ENCODE measurements at regions not wholly inside any gene's neighbourhood (a gene's known extent, or its start where the extent isn't known, plus 50 kb on each side); places are given as distances from the start of the nearest gene placed in this dataset.

DNA sequence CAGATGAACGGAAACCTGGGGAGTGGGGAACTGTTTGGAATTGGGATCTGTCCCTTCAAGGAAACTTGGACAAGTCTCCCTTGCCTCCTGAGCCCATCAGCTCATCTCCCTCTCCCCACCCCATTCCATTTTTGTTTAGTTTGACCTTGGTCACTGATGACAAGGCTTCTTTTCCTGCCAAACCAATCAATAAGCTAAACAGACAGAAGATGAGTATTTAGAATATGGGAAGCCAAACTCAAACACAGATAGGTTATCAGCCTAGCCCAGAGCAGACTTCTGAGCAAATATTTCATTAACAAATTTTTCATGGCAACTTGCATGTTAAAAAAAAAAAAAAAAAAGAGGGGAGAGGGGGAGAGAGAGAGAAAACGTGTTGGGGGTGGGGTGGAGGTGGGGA lies 337.2 kb upstream of the PROX1 start:
- CTCF ChIA-PET, result no interaction called here
- no peaks in the 10 kb centered on the region for H3K9me3 ChIP-seq (ENCODE audit: control extremely low read depth in 1 of 5, control insufficient read depth in 4 of 5, insufficient read depth in 2 of 5, low read depth in 1 of 5, low read length in 4 of 5)
- no CpG with 5 or more reads among the region's 2 CpGs for WGBS (ENCODE audit: insufficient coverage)
- H3K4me3 ChIP-seq (ENCODE audit: control insufficient read depth in 1 of 7, extremely low read depth in 1 of 7, insufficient read depth in 4 of 7, low read depth in 2 of 7, low read length in 6 of 7), result no peak overlapping the region
- no peaks in the 10 kb centered on the region for H3K36me3 ChIP-seq (ENCODE audit: control insufficient read depth in 4 of 4, insufficient read depth in 4 of 4, low read length in 3 of 4)
- no peak overlapping the region for H3K27ac ChIP-seq (ENCODE audit: insufficient read depth in 1 of 2, low read depth in 1 of 2, low read length in 2 of 2, poor library complexity in 1 of 2, severe bottlenecking in 2 of 2)
- no peak for DNase-seq
- H3K4me1 ChIP-seq (ENCODE audit: control extremely low read depth in 1 of 4, control insufficient read depth in 4 of 4, insufficient read depth in 4 of 4, low read length in 3 of 4), result no peaks in the 10 kb centered on the region
- POLR2A ChIA-PET, result no interaction called here
- no peaks in the 10 kb centered on the region for H3K27me3 ChIP-seq (replicated peaks in 2 of 5; ENCODE audit: control insufficient read depth in 4 of 5, insufficient read depth in 5 of 5, low read length in 4 of 5)

DNA sequence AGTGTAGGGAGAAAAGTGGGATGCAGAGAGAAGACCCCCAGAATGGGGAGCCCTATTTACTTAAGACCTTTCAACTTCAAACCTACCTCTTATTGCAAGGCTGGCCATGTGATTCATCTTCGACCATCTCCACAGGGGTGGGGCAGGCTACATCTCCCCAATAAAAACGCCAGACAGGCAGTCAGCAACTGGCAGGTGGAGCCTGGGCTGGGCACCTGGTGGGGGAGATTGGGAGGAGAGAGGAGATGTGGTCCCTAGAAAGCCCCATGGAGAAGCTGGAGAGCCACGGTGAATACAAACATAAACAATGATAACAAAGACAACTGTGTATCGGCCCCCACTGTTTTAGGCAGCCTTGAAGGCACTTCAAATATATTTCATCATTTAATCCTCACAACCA lies 336.7 kb upstream of the PROX1 start:
- Histone ChIP-seq H3K4me1 (ENCODE audit: control extremely low read depth in 1 of 4, control insufficient read depth in 4 of 4, insufficient read depth in 4 of 4, low read length in 3 of 4) (no peaks in the 10 kb centered on the region), H3K9me3 (ENCODE audit: control extremely low read depth in 1 of 5, control insufficient read depth in 4 of 5, insufficient read depth in 2 of 5, low read depth in 1 of 5, low read length in 4 of 5) (no peaks in the 10 kb centered on the region), H3K27ac (ENCODE audit: insufficient read depth in 1 of 2, low read depth in 1 of 2, low read length in 2 of 2, poor library complexity in 1 of 2, severe bottlenecking in 2 of 2) (no peak overlapping the region), H3K4me3 (ENCODE audit: control insufficient read depth in 1 of 7, extremely low read depth in 1 of 7, insufficient read depth in 4 of 7, low read depth in 2 of 7, low read length in 6 of 7) (no peak overlapping the region), H3K27me3 (replicated peaks in 2 of 5; ENCODE audit: control insufficient read depth in 4 of 5, insufficient read depth in 5 of 5, low read length in 4 of 5) (no peaks in the 10 kb centered on the region), H3K36me3 (ENCODE audit: control insufficient read depth in 4 of 4, insufficient read depth in 4 of 4, low read length in 3 of 4) (no peaks in the 10 kb centered on the region)
- CTCF ChIA-PET, result no interaction called here
- 89% methylated on average over 1 of the region's 4 CpGs for WGBS (ENCODE audit: insufficient coverage)
- POLR2A ChIA-PET, result no interaction called here
- DNase-seq, result no peak

DNA sequence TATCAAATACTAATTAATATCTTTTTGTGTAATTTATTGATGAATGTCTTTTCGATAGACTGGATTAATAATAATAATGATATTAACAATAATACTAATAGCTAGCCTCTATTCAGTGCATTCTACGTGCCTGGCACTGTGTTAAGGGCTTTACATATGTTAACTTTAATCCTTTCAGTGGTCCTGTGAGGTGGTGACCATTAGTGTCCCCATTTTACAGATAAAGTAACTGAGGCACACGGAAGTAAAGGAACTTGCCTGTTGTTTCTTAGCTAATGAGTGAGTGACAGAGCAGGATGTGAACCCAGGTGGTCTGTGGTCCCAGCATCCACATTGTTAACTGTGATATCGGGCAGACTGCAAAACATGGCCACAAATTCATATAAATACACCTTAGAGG lies 335.7 kb upstream of the PROX1 start:
- no peak for DNase-seq
- 86% methylated on average over 1 of the region's 4 CpGs for WGBS (ENCODE audit: insufficient coverage)
- ChIA-PET POLR2A (no interaction called here), CTCF (no interaction called here)
- H3K36me3 ChIP-seq (ENCODE audit: control insufficient read depth in 4 of 4, insufficient read depth in 4 of 4, low read length in 3 of 4), result no peaks in the 10 kb centered on the region
- H3K4me1 ChIP-seq (ENCODE audit: control extremely low read depth in 1 of 4, control insufficient read depth in 4 of 4, insufficient read depth in 4 of 4, low read length in 3 of 4), result no peaks in the 10 kb centered on the region
- no peaks in the 10 kb centered on the region for H3K27me3 ChIP-seq (replicated peaks in 2 of 5; ENCODE audit: control insufficient read depth in 4 of 5, insufficient read depth in 5 of 5, low read length in 4 of 5)
- H3K9me3 ChIP-seq (ENCODE audit: control extremely low read depth in 1 of 5, control insufficient read depth in 4 of 5, insufficient read depth in 2 of 5, low read depth in 1 of 5, low read length in 4 of 5), result no peaks in the 10 kb centered on the region
- H3K27ac ChIP-seq (ENCODE audit: insufficient read depth in 1 of 2, low read depth in 1 of 2, low read length in 2 of 2, poor library complexity in 1 of 2, severe bottlenecking in 2 of 2), result no peak overlapping the region
- no peak overlapping the region for H3K4me3 ChIP-seq (ENCODE audit: control insufficient read depth in 1 of 7, extremely low read depth in 1 of 7, insufficient read depth in 4 of 7, low read depth in 2 of 7, low read length in 6 of 7)

DNA sequence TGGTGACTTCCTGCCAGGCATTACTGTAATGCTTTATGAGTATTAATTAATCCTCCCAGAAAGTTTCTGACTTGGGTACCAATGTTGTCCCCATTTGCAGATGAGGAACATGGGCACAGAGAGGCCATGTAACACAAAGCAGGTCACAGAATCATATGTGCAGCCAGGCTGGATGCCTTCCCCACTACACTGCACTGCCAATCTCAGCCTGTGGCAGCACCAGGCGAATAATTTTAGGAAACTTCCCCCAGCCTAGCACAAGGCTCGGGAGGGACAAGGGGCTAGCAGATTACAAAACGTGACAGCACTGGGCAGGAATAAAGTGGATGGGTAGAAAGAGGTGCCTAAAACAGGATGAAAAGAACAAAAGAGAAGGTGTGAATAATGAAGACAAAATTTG lies 331.7 kb upstream of the PROX1 start:
- Histone ChIP-seq H3K27ac (ENCODE audit: insufficient read depth in 1 of 2, low read depth in 1 of 2, low read length in 2 of 2, poor library complexity in 1 of 2, severe bottlenecking in 2 of 2) (no peak overlapping the region), H3K4me3 (ENCODE audit: control insufficient read depth in 1 of 7, extremely low read depth in 1 of 7, insufficient read depth in 4 of 7, low read depth in 2 of 7, low read length in 6 of 7) (no peak overlapping the region), H3K36me3 (ENCODE audit: control insufficient read depth in 4 of 4, insufficient read depth in 4 of 4, low read length in 3 of 4) (no peaks in the 10 kb centered on the region), H3K4me1 (ENCODE audit: control extremely low read depth in 1 of 4, control insufficient read depth in 4 of 4, insufficient read depth in 4 of 4, low read length in 3 of 4) (no peaks in the 10 kb centered on the region), H3K9me3 (ENCODE audit: control extremely low read depth in 1 of 5, control insufficient read depth in 4 of 5, insufficient read depth in 2 of 5, low read depth in 1 of 5, low read length in 4 of 5) (no peaks in the 10 kb centered on the region), H3K27me3 (replicated peaks in 2 of 5; ENCODE audit: control insufficient read depth in 4 of 5, insufficient read depth in 5 of 5, low read length in 4 of 5) (no peaks in the 10 kb centered on the region)
- no peak for DNase-seq
- CTCF ChIA-PET, result no interaction called here
- 81% methylated on average over 2 of the region's 3 CpGs for WGBS (ENCODE audit: insufficient coverage)
- POLR2A ChIA-PET, result no interaction called here

DNA sequence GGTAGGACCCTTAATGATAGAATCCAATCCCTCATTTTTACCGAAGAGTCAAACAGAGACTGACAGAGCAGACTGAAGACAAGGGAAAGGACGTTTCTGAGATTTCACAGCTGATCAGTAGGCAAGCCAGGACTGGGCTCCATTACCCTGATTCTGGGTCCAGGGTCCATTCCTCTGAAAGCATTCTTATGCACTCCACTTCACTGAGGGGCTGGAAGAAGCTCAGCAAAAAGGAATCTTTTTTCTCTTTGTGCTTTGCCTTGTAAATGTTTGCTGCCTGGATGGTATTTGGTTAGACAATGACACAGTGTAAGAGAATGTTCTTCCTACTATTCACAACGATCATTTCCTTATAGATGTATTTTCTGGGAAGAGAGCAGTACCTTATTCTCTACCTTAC lies 331.3 kb upstream of the PROX1 start:
- POLR2A ChIA-PET, result no interaction called here
- no peak overlapping the region for H3K4me3 ChIP-seq (ENCODE audit: control insufficient read depth in 1 of 7, extremely low read depth in 1 of 7, insufficient read depth in 4 of 7, low read depth in 2 of 7, low read length in 6 of 7)

DNA sequence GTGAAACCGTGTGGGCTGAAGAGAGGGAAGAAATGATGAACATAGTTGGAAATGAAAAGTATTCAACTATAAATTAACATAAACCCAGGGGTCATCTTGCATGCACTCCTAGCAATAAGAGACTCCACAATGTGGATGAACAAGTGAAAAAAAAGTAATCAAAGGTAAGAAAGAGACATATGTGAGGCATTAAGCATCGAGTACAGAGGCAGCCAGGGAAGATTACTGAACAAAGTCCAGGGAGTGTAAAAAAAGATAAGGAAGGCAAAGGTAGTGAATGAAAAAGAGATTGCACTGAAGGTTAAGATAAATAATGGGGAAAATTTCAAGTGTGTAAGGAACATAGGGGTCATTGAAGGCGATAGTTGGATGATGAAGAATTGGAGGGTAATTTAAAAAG lies 330.8 kb upstream of the PROX1 start:
- no peaks in the 10 kb centered on the region for H3K27me3 ChIP-seq (replicated peaks in 2 of 5; ENCODE audit: control insufficient read depth in 4 of 5, insufficient read depth in 5 of 5, low read length in 4 of 5)
- H3K4me3 ChIP-seq (ENCODE audit: control insufficient read depth in 1 of 7, extremely low read depth in 1 of 7, insufficient read depth in 4 of 7, low read depth in 2 of 7, low read length in 6 of 7), result no peak overlapping the region
- H3K9me3 ChIP-seq (ENCODE audit: control extremely low read depth in 1 of 5, control insufficient read depth in 4 of 5, insufficient read depth in 2 of 5, low read depth in 1 of 5, low read length in 4 of 5), result no peaks in the 10 kb centered on the region
- CTCF ChIA-PET, result no interaction called here
- POLR2A ChIA-PET, result interaction anchor here (0.6 kb wide), 1 partner anchor 17 kb away, joined by 3 read pairs; no protein-coding TSS in a partner anchor
- H3K27ac ChIP-seq (ENCODE audit: insufficient read depth in 1 of 2, low read depth in 1 of 2, low read length in 2 of 2, poor library complexity in 1 of 2, severe bottlenecking in 2 of 2), result no peak overlapping the region
- no peaks in the 10 kb centered on the region for H3K4me1 ChIP-seq (ENCODE audit: control extremely low read depth in 1 of 4, control insufficient read depth in 4 of 4, insufficient read depth in 4 of 4, low read length in 3 of 4)
- 94% methylated on average over 1 of the region's 3 CpGs for WGBS (ENCODE audit: insufficient coverage)
- no peaks in the 10 kb centered on the region for H3K36me3 ChIP-seq (ENCODE audit: control insufficient read depth in 4 of 4, insufficient read depth in 4 of 4, low read length in 3 of 4)
- no peak for DNase-seq

More for the DNA sequence above, 331.3 kb upstream of the PROX1 start:
- CTCF ChIA-PET, result no interaction called here
- 49% methylated on average over 2 of the region's 3 CpGs for WGBS (ENCODE audit: insufficient coverage)
- no peak for DNase-seq
- Histone ChIP-seq H3K27ac (ENCODE audit: insufficient read depth in 1 of 2, low read depth in 1 of 2, low read length in 2 of 2, poor library complexity in 1 of 2, severe bottlenecking in 2 of 2) (no peak overlapping the region), H3K9me3 (ENCODE audit: control extremely low read depth in 1 of 5, control insufficient read depth in 4 of 5, insufficient read depth in 2 of 5, low read depth in 1 of 5, low read length in 4 of 5) (no peaks in the 10 kb centered on the region), H3K4me1 (ENCODE audit: control extremely low read depth in 1 of 4, control insufficient read depth in 4 of 4, insufficient read depth in 4 of 4, low read length in 3 of 4) (no peaks in the 10 kb centered on the region), H3K27me3 (replicated peaks in 2 of 5; ENCODE audit: control insufficient read depth in 4 of 5, insufficient read depth in 5 of 5, low read length in 4 of 5) (no peaks in the 10 kb centered on the region), H3K36me3 (ENCODE audit: control insufficient read depth in 4 of 4, insufficient read depth in 4 of 4, low read length in 3 of 4) (no peaks in the 10 kb centered on the region)

DNA sequence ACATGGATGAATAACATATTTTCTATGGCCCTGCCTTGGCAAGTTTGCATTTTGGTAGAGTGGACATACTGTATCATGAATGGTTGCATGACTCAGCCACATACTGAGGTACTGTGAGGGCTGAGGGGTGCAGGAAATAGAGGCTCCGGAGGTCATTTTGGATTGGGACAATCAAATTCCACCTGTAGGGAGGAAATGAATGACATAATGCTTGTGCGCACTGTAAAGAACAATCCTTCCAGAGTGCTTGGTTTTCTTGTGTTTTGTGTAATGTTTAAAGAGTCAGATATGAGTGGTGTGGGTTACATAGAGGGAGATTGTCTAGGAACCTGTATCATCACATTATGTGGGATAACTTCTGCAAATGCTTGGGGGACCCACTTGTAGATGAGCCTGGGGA lies 329.9 kb upstream of the PROX1 start:
- H3K4me3 ChIP-seq (ENCODE audit: control insufficient read depth in 1 of 7, extremely low read depth in 1 of 7, insufficient read depth in 4 of 7, low read depth in 2 of 7, low read length in 6 of 7), result no peak overlapping the region
- WGBS (ENCODE audit: insufficient coverage), result 93% methylated on average over 2 of the region's 2 CpGs
- H3K9me3 ChIP-seq (ENCODE audit: control extremely low read depth in 1 of 5, control insufficient read depth in 4 of 5, insufficient read depth in 2 of 5, low read depth in 1 of 5, low read length in 4 of 5), result no peaks in the 10 kb centered on the region
- ChIA-PET CTCF (no interaction called here), POLR2A (no interaction called here)
- no peaks in the 10 kb centered on the region for H3K4me1 ChIP-seq (ENCODE audit: control extremely low read depth in 1 of 4, control insufficient read depth in 4 of 4, insufficient read depth in 4 of 4, low read length in 3 of 4)
- DNase-seq, result no peak
- H3K27me3 ChIP-seq (replicated peaks in 2 of 5; ENCODE audit: control insufficient read depth in 4 of 5, insufficient read depth in 5 of 5, low read length in 4 of 5), result no peaks in the 10 kb centered on the region
- no peaks in the 10 kb centered on the region for H3K36me3 ChIP-seq (ENCODE audit: control insufficient read depth in 4 of 4, insufficient read depth in 4 of 4, low read length in 3 of 4)
- H3K27ac ChIP-seq (ENCODE audit: insufficient read depth in 1 of 2, low read depth in 1 of 2, low read length in 2 of 2, poor library complexity in 1 of 2, severe bottlenecking in 2 of 2), result no peak overlapping the region

DNA sequence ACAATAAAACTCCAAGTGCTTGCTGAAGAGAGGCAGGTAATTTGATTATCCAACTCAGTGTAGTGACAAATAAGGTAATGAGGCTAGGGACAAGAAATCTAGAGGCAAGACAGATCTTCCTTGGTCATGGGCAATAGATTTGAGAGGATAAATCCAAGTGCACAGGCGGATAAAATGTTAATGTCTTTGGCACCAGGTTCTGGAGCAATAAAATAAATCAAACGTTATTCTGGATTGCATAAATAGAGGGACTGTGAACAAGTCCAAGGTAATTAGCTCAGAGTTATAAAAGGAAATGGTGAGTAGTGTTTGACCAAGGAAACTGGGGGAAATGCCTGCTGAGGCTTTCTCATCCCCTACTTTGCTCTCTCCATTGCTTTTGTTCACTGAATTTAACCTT lies 329.3 kb upstream of the PROX1 start:
- H3K4me3 ChIP-seq (ENCODE audit: control insufficient read depth in 1 of 7, extremely low read depth in 1 of 7, insufficient read depth in 4 of 7, low read depth in 2 of 7, low read length in 6 of 7), result no peak overlapping the region
- 86% methylated on average over 2 of the region's 2 CpGs for WGBS (ENCODE audit: insufficient coverage)
- CTCF ChIA-PET, result no interaction called here
- H3K27ac ChIP-seq (ENCODE audit: insufficient read depth in 1 of 2, low read depth in 1 of 2, low read length in 2 of 2, poor library complexity in 1 of 2, severe bottlenecking in 2 of 2), result no peak overlapping the region
- H3K9me3 ChIP-seq (ENCODE audit: control extremely low read depth in 1 of 5, control insufficient read depth in 4 of 5, insufficient read depth in 2 of 5, low read depth in 1 of 5, low read length in 4 of 5), result no peaks in the 10 kb centered on the region
- H3K27me3 ChIP-seq (replicated peaks in 2 of 5; ENCODE audit: control insufficient read depth in 4 of 5, insufficient read depth in 5 of 5, low read length in 4 of 5), result no peaks in the 10 kb centered on the region
- no peaks in the 10 kb centered on the region for H3K4me1 ChIP-seq (ENCODE audit: control extremely low read depth in 1 of 4, control insufficient read depth in 4 of 4, insufficient read depth in 4 of 4, low read length in 3 of 4)
- no peak for DNase-seq
- POLR2A ChIA-PET, result no interaction called here
- no peaks in the 10 kb centered on the region for H3K36me3 ChIP-seq (ENCODE audit: control insufficient read depth in 4 of 4, insufficient read depth in 4 of 4, low read length in 3 of 4)

All from common myeloid progenitor, CD34-positive (primary cell).